ENCODE measurements at regions not wholly inside any gene's neighbourhood (a gene's known extent, or its start where the extent isn't known, plus 50 kb on each side); places are given as distances from the start of the nearest gene placed in this dataset.

DNA sequence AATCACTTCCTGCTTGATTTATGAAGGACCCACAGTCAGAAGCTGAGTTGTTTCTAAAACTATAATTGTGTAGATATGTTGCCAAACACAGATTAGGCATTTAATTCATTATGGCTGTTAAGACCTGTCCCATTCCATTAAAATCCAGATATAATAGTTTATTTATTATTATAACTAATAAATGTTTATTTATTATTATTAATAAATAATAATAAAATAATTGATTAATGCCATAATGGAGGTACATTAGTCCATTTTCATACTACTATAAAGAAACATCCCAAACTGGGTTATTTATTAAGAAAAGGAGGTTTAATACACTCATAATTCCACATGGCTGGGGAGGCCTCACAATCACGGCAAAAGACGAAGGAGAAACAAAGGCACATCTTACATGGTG, 1240.9 kb downstream of the CDH11 start:
- ChIA-PET RAD21 (ENCODE audit: unreplicated experiment) (no interaction called here), SMC1A (ENCODE audit: uncharacterized antibody, unreplicated experiment) (no interaction called here), POLR2A (no interaction called here), CTCF (no interaction called here)
- Histone ChIP-seq H3K36me3 (ENCODE audit: control insufficient read depth in 2 of 2, insufficient read depth in 2 of 2, low read length in 1 of 2) (no peaks in the 10 kb centered on the region), H3K4me3 (no peak overlapping the region), H3K9me3 (replicated peaks; ENCODE audit: control insufficient read depth, insufficient read depth, low read length) (no peaks in the 10 kb centered on the region), H2AFZ (ENCODE audit: control insufficient read depth, low read depth, low read length) (no peak overlapping the region), H3K4me2 (ENCODE audit: control insufficient read depth, insufficient read depth) (no peak overlapping the region), H3K27ac (ENCODE audit: control insufficient read depth, insufficient read depth) (no peak overlapping the region), H3K27me3 (replicated peaks in 1 of 2; ENCODE audit: control insufficient read depth in 2 of 2, insufficient read depth in 2 of 2, low read length in 1 of 2) (no peaks in the 10 kb centered on the region), H4K20me1 (ENCODE audit: control insufficient read depth, insufficient read depth) (no peaks in the 10 kb centered on the region), H3K79me2 (ENCODE audit: control insufficient read depth, insufficient read depth, low read length) (no peaks in the 10 kb centered on the region), H3K4me1 (ENCODE audit: control insufficient read depth, insufficient read depth, low read length) (no peaks in the 10 kb centered on the region), H3K9ac (ENCODE audit: control insufficient read depth, insufficient read depth, low read length) (no peak overlapping the region)
- in situ Hi-C loops (cut with MboI) (no loop called here), intact Hi-C loops (cut with micrococcal nuclease; ENCODE audit: unreplicated experiment) (no loop called here)
- 100% methylated on average over 2 of the region's 2 CpGs for WGBS (ENCODE audit: insufficient coverage, insufficient replicate concordance, low lambda C conversion rate, missing lambda C conversion rate)
- FAIRE-seq = no peak
- no TSS peak for BruUV-seq (replicated peaks)
- no peak for ATAC-seq
- TF ChIP-seq, protein P1, sequence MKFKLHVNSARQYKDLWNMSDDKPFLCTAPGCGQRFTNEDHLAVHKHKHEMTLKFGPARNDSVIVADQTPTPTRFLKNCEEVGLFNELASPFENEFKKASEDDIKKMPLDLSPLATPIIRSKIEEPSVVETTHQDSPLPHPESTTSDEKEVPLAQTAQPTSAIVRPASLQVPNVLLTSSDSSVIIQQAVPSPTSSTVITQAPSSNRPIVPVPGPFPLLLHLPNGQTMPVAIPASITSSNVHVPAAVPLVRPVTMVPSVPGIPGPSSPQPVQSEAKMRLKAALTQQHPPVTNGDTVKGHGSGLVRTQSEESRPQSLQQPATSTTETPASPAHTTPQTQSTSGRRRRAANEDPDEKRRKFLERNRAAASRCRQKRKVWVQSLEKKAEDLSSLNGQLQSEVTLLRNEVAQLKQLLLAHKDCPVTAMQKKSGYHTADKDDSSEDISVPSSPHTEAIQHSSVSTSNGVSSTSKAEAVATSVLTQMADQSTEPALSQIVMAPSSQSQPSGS (IDR thresholded peaks at IDR 0.05; ENCODE audit: low read length) = no peak
- TF ChIP-seq HCFC1 (IDR thresholded peaks at IDR 0.05; ENCODE audit: low read length) = no peak
- TF ChIP-seq POLR2AphosphoS5 (IDR thresholded peaks at IDR 0.05; ENCODE audit: low read length) = no peak
- TF ChIP-seq, protein P2, sequence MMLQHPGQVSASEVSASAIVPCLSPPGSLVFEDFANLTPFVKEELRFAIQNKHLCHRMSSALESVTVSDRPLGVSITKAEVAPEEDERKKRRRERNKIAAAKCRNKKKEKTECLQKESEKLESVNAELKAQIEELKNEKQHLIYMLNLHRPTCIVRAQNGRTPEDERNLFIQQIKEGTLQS (IDR thresholded peaks at IDR 0.05; ENCODE audit: borderline replicate concordance, extremely low read depth, low read depth, low read length) = no peak
- TF ChIP-seq, protein P3, sequence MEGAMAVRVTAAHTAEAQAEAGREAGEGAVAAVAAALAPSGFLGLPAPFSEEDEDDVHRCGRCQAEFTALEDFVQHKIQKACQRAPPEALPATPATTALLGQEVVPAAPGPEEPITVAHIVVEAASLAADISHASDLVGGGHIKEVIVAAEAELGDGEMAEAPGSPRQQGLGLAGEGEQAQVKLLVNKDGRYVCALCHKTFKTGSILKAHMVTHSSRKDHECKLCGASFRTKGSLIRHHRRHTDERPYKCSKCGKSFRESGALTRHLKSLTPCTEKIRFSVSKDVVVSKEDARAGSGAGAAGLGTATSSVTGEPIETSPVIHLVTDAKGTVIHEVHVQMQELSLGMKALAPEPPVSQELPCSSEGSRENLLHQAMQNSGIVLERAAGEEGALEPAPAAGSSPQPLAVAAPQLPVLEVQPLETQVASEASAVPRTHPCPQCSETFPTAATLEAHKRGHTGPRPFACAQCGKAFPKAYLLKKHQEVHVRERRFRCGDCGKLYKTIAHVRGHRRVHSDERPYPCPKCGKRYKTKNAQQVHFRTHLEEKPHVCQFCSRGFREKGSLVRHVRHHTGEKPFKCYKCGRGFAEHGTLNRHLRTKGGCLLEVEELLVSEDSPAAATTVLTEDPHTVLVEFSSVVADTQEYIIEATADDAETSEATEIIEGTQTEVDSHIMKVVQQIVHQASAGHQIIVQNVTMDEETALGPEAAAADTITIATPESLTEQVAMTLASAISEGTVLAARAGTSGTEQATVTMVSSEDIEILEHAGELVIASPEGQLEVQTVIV (IDR thresholded peaks at IDR 0.05; ENCODE audit: borderline replicate concordance, partially characterized antibody) = no peak
- TF ChIP-seq HDAC6 (IDR thresholded peaks at IDR 0.05; ENCODE audit: unreplicated experiment) = no peak
- TF ChIP-seq, protein P4, sequence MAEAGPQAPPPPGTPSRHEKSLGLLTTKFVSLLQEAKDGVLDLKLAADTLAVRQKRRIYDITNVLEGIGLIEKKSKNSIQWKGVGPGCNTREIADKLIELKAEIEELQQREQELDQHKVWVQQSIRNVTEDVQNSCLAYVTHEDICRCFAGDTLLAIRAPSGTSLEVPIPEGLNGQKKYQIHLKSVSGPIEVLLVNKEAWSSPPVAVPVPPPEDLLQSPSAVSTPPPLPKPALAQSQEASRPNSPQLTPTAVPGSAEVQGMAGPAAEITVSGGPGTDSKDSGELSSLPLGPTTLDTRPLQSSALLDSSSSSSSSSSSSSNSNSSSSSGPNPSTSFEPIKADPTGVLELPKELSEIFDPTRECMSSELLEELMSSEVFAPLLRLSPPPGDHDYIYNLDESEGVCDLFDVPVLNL (IDR thresholded peaks at IDR 0.05; ENCODE audit: low read depth, low read length) = no peak
- no peak for TF ChIP-seq BCL11A (IDR thresholded peaks at IDR 0.05; ENCODE audit: low read depth, low read length)
- no peak for TF ChIP-seq CHD4 (IDR thresholded peaks at IDR 0.05)
- TF ChIP-seq BHLHE40 (IDR thresholded peaks at IDR 0.05; ENCODE audit: borderline replicate concordance in 1 of 2, low read depth in 2 of 2, low read length in 1 of 2) = no peak
- TF ChIP-seq, protein P5, sequence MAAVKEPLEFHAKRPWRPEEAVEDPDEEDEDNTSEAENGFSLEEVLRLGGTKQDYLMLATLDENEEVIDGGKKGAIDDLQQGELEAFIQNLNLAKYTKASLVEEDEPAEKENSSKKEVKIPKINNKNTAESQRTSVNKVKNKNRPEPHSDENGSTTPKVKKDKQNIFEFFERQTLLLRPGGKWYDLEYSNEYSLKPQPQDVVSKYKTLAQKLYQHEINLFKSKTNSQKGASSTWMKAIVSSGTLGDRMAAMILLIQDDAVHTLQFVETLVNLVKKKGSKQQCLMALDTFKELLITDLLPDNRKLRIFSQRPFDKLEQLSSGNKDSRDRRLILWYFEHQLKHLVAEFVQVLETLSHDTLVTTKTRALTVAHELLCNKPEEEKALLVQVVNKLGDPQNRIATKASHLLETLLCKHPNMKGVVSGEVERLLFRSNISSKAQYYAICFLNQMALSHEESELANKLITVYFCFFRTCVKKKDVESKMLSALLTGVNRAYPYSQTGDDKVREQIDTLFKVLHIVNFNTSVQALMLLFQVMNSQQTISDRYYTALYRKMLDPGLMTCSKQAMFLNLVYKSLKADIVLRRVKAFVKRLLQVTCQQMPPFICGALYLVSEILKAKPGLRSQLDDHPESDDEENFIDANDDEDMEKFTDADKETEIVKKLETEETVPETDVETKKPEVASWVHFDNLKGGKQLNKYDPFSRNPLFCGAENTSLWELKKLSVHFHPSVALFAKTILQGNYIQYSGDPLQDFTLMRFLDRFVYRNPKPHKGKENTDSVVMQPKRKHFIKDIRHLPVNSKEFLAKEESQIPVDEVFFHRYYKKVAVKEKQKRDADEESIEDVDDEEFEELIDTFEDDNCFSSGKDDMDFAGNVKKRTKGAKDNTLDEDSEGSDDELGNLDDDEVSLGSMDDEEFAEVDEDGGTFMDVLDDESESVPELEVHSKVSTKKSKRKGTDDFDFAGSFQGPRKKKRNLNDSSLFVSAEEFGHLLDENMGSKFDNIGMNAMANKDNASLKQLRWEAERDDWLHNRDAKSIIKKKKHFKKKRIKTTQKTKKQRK (IDR thresholded peaks at IDR 0.05; ENCODE audit: low read depth, low read length) = no peak
- TF ChIP-seq TCF12 (IDR thresholded peaks at IDR 0.05; ENCODE audit: low read depth, low read length) = no peak
- TF ChIP-seq ZNF622 (IDR thresholded peaks at IDR 0.05) = no peak
- TF ChIP-seq MTA3 (IDR thresholded peaks at IDR 0.05; ENCODE audit: borderline replicate concordance, low read length) = no peak
- TF ChIP-seq PAX5 (IDR thresholded peaks at IDR 0.05; ENCODE audit: borderline replicate concordance, low read depth, low read length) = no peak
- TF ChIP-seq IKZF2 (IDR thresholded peaks at IDR 0.05) = no peak
- TF ChIP-seq SRF (IDR thresholded peaks at IDR 0.05; ENCODE audit: low read depth in 2 of 2, low read length in 2 of 2) = no peak
- TF ChIP-seq YBX1 (IDR thresholded peaks at IDR 0.05) = no peak
- no peak for TF ChIP-seq NR2C2 (IDR thresholded peaks at IDR 0.05; ENCODE audit: borderline replicate concordance, control insufficient read depth, insufficient read length, low read depth)
- DNase-seq (ENCODE audit: low read depth, low spot score) = no peak
